ENCODE measurements at regions not wholly inside any gene's neighbourhood (a gene's known extent, or its start where the extent isn't known, plus 50 kb on each side); places are given as distances from the start of the nearest gene placed in this dataset.

DNA sequence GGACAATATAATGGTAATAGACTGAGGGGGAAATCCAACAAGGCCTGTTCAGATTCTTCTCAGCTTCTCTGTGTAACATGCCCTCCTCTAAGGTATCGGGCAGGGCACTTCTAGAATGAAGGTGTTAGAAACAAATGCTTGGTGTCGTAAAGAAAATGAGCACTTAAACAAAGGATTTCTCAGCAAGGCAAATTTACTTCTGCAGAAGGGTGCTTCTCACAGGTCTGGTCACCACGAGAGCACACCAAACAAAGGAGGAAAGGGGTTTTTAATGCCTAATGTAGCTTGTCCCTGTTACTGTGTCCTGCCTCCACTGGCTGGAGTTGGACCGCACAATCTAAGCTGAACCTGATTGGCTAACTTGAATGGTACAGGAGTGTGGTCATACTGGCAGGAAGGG, 642.6 kb upstream of the CDH8 start:
- Histone ChIP-seq H3K27ac (no peak overlapping the region), H3K4me3 (no peak overlapping the region), H3K27me3 (replicated peaks; ENCODE audit: insufficient read depth) (no peaks in the 10 kb centered on the region), H3K4me1 (ENCODE audit: control insufficient read depth in 1 of 2, low read depth in 2 of 2) (no peaks in the 10 kb centered on the region), H3K9me3 (peaks cover 11% of the 10 kb centered on the region), H3K36me3 (no peaks in the 10 kb centered on the region)
- ATAC-seq (ENCODE audit: insufficient number of reproducible peaks, low FRiP score, low read depth) (no peak), DNase-seq (ENCODE audit: low spot score) (no peak)
- TF ChIP-seq, protein P1, sequence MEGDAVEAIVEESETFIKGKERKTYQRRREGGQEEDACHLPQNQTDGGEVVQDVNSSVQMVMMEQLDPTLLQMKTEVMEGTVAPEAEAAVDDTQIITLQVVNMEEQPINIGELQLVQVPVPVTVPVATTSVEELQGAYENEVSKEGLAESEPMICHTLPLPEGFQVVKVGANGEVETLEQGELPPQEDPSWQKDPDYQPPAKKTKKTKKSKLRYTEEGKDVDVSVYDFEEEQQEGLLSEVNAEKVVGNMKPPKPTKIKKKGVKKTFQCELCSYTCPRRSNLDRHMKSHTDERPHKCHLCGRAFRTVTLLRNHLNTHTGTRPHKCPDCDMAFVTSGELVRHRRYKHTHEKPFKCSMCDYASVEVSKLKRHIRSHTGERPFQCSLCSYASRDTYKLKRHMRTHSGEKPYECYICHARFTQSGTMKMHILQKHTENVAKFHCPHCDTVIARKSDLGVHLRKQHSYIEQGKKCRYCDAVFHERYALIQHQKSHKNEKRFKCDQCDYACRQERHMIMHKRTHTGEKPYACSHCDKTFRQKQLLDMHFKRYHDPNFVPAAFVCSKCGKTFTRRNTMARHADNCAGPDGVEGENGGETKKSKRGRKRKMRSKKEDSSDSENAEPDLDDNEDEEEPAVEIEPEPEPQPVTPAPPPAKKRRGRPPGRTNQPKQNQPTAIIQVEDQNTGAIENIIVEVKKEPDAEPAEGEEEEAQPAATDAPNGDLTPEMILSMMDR (IDR thresholded peaks at IDR 0.05) = no peak

- H3K9me3 ChIP-seq = peaks cover 11% of the 10 kb centered on the region
Measured at GRCh38 chr16:62676306-62676705, 640.1 kb upstream of the CDH8 start.

DNA sequence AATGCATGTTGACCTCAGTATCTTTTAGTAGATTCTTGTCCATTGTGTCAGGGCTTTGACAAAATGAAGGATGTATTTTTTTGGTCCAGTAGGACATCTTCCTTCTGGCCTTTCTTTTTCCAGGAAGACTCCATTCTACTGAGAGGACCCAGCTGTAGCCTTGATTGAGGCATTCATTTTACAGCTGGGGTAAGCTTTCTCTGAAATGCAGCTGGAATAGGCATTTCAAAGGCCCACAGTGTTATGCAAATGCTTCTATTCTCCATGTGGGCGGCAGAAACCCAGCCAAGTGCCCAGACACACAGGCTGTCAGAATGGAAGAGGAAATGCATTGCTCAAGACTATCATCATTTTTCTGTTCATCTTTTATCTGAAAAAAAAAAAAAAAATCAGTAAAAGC, 629.0 kb upstream of the CDH8 start:
- DNase-seq (ENCODE audit: low spot score) (no peak), ATAC-seq (ENCODE audit: insufficient number of reproducible peaks, low FRiP score, low read depth) (no peak)
- Histone ChIP-seq H3K27ac (no peak overlapping the region), H3K27me3 (replicated peaks; ENCODE audit: insufficient read depth) (no peaks in the 10 kb centered on the region), H3K4me1 (ENCODE audit: control insufficient read depth in 1 of 2, low read depth in 2 of 2) (no peaks in the 10 kb centered on the region), H3K9me3 (no peaks in the 10 kb centered on the region), H3K36me3 (no peaks in the 10 kb centered on the region), H3K4me3 (no peak overlapping the region)
- TF ChIP-seq, protein P1 (IDR thresholded peaks at IDR 0.05) = no peak

More at GRCh38 chr16:62676306-62676705, 640.1 kb upstream of the CDH8 start:
- no peaks in the 10 kb centered on the region for H3K36me3 ChIP-seq
- no peak overlapping the region for H3K27ac ChIP-seq
- ATAC-seq (ENCODE audit: insufficient number of reproducible peaks, low FRiP score, low read depth) (no peak), DNase-seq (ENCODE audit: low spot score) (no peak)
- H3K27me3 ChIP-seq (replicated peaks; ENCODE audit: insufficient read depth) = no peaks in the 10 kb centered on the region
- H3K4me1 ChIP-seq (ENCODE audit: control insufficient read depth in 1 of 2, low read depth in 2 of 2) = no peaks in the 10 kb centered on the region
- no peak overlapping the region for H3K4me3 ChIP-seq
- TF ChIP-seq, protein P1 (IDR thresholded peaks at IDR 0.05) = no peak

DNA sequence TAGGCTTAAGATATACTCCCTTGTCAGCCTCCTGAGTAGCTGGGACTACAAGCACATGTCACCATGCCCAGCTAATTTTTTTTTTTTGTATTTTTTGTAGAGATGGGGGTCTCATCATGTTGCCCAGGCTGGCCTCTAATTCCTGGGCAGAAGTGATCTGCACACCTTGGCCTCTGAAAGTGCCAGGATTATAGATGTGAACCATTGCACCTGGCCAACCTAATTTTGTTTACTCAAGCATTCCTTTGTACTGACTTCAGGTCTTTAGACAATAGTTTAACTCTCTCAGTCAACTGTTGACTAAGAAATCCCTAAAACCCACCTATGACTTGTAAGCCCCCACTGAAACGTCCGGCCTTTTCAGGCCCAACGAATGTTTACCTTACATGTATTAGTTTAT, 628.3 kb upstream of the CDH8 start:
- no peak for ATAC-seq (ENCODE audit: insufficient number of reproducible peaks, low FRiP score, low read depth)
- TF ChIP-seq, protein P1 (IDR thresholded peaks at IDR 0.05) = no peak
- H3K4me1 ChIP-seq (ENCODE audit: control insufficient read depth in 1 of 2, low read depth in 2 of 2) = no peaks in the 10 kb centered on the region

DNA sequence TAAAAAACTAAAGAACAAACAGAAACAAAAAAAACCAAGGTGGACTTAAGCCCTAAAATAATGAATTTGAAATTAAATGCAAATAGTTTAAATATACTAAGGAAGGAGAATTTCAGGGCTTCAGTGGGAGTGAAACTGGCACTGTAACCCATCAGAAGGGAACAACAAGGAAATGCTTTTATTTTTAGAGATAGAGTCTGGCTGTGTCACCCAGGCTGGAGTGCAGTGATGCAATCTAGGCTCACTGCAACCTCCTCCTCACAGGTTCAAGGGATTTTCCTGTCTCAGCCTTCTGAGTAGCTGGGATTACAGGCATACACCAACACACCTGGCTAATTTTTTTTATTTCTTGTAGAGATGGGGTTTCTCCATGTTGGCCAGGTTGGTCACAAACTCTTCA, 625.2 kb upstream of the CDH8 start:
- Histone ChIP-seq H3K9me3 (no peaks in the 10 kb centered on the region), H3K27me3 (replicated peaks; ENCODE audit: insufficient read depth) (no peaks in the 10 kb centered on the region), H3K4me1 (ENCODE audit: control insufficient read depth in 1 of 2, low read depth in 2 of 2) (no peaks in the 10 kb centered on the region), H3K27ac (no peak overlapping the region), H3K36me3 (no peaks in the 10 kb centered on the region), H3K4me3 (no peak overlapping the region)
- DNase-seq (ENCODE audit: low spot score) = no peak
- TF ChIP-seq, protein P1 (IDR thresholded peaks at IDR 0.05) = no peak
- ATAC-seq (ENCODE audit: insufficient number of reproducible peaks, low FRiP score, low read depth) = no peak

More for the DNA sequence above, 628.3 kb upstream of the CDH8 start:
- DNase-seq (ENCODE audit: low spot score) = no peak
- no peaks in the 10 kb centered on the region for H3K9me3 ChIP-seq
- no peak overlapping the region for H3K27ac ChIP-seq
- H3K36me3 ChIP-seq = no peaks in the 10 kb centered on the region
- no peak overlapping the region for H3K4me3 ChIP-seq
- no peaks in the 10 kb centered on the region for H3K27me3 ChIP-seq (replicated peaks; ENCODE audit: insufficient read depth)
